PC-9 (cell line): ENCODE measurements at regions not wholly inside any gene's neighbourhood (a gene's known extent, or its start where the extent isn't known, plus 50 kb on each side); places are given as distances from the start of the nearest gene placed in this dataset.

ENCODE experiments used
- BruUV-seq: library from RNA; stranded (reverse); fragments of 400-500 nt; replicated peaks from 2 replicates; lab custom pipeline; 2021; lab: Mats Ljungman, UMichigan
- CTCF ChIA-PET: fragments of 300-600 bp; sonication (Branson Sonifier 250); formaldehyde crosslinking; loops from one replicate; lab custom pipeline; 2022; ENCODE audit warnings: antibody characterized with exemption; lab: Charles Lee
- POLR2A ChIA-PET: fragments of 300-600 bp; sonication (Branson Sonifier 250); formaldehyde crosslinking; loops from one replicate; lab custom pipeline; 2022; ENCODE audit warnings: antibody characterized with exemption; ENCODE audit not compliant: unreplicated experiment; lab: Charles Lee
- DNase-seq, 2 experiments: peaks; one replicate each; pipeline versions ENCODE4 v3.0.0 to v3.0.0-alpha.2; 2015 to 2022; ENCODE audit warnings: mixed read lengths in 1 of 2
- H2AFZ ChIP-seq: fragments of 200-600 bp; sonication (generic); 2 replicates; pipeline ENCODE4 v1.8.1; 2017; ENCODE audit warnings: antibody characterized with exemption
- H3F3A ChIP-seq: fragments of 200-600 bp; sonication (generic); 2 replicates; pipeline ENCODE4 v1.8.1; 2017; ENCODE audit warnings: antibody characterized with exemption, mild to moderate bottlenecking, low read depth; ENCODE audit not compliant: insufficient read depth
- H3K27ac ChIP-seq: fragments of 200-600 bp; sonication (generic); 2 replicates; pipeline ENCODE4 v1.6.1; 2016; ENCODE audit warnings: mixed run types
- H3K27me3 ChIP-seq: fragments of 200-600 bp; sonication (generic); 2 replicates; pipeline ENCODE4 v1.6.1; 2016; ENCODE audit warnings: low read depth, mixed run types; ENCODE audit not compliant: insufficient read depth
- H3K36me3 ChIP-seq: fragments of 200-600 bp; sonication (generic); 2 replicates; pipeline ENCODE4 v1.6.1; 2016; ENCODE audit warnings: low read depth, mixed run types
- H3K4me1 ChIP-seq: fragments of 200-600 bp; sonication (generic); replicated peaks from 2 replicates; pipeline ENCODE4 v1.6.1; 2016; ENCODE audit warnings: mixed run types; ENCODE audit not compliant: insufficient read depth
- H3K4me2 ChIP-seq: fragments of 200-600 bp; sonication (generic); 2 replicates; pipeline ENCODE4 v1.6.1; 2017; ENCODE audit warnings: mixed run types
- H3K4me3 ChIP-seq: fragments of 200-600 bp; sonication (generic); 2 replicates; pipeline ENCODE4 v1.6.1; 2016; ENCODE audit warnings: mixed run types
- H3K79me2 ChIP-seq: fragments of 200-600 bp; sonication (generic); 2 replicates; pipeline ENCODE4 v1.6.1; 2017; ENCODE audit warnings: low read depth, mixed run types
- H3K9me2 ChIP-seq: fragments of 200-600 bp; sonication (generic); 2 replicates; pipeline ENCODE4 v1.8.1; 2017; ENCODE audit warnings: mild to moderate bottlenecking; ENCODE audit not compliant: insufficient read depth
- H3K9me3 ChIP-seq: fragments of 200-600 bp; sonication (generic); 2 replicates; pipeline ENCODE4 v1.8.1; 2016; ENCODE audit warnings: low read depth; ENCODE audit not compliant: insufficient read depth
- H4K20me1 ChIP-seq: fragments of 200-600 bp; sonication (generic); 2 replicates; pipeline ENCODE4 v1.8.1; 2017; ENCODE audit not compliant: insufficient read depth
- CTCF ChIP-seq: fragments of 200-600 bp; sonication (generic); conservative IDR thresholded peaks from 2 replicates; pipeline ENCODE4 v1.6.1; 2017; ENCODE audit warnings: mixed run types, antibody characterized with exemption, mild to moderate bottlenecking, moderate library complexity
- EZH2 ChIP-seq: fragments of 200-600 bp; sonication (generic); IDR thresholded peaks from 2 replicates; pipeline ENCODE4 v1.8.0; 2017; ENCODE audit warnings: antibody characterized with exemption, low read depth
- intact Hi-C: fragments of 100-400 bp; cut with micrococcal nuclease; formaldehyde crosslinking; loops from one replicate; pipeline ENCODE4 v1.10.0; 2022; ENCODE audit not compliant: unreplicated experiment

GRCh38 chr20:4469910-4470309, 216.3 kb upstream of the PRNP start:
- no TSS peak for BruUV-seq
- no peak overlapping the region for H3K4me2 ChIP-seq

GRCh38 chr20:4468114-4468513, 218.1 kb upstream of the PRNP start:
- no peaks in the 10 kb centered on the region for H3K9me3 ChIP-seq
- H3K79me2 ChIP-seq = no peaks in the 10 kb centered on the region
- no peak for DNase-seq
- no peaks in the 10 kb centered on the region for H3K36me3 ChIP-seq
- TF ChIP-seq CTCF (no peak), EZH2 (no peak)
- no peak overlapping the region for H3K4me3 ChIP-seq
- ChIA-PET CTCF (no interaction called here), POLR2A (no interaction called here)
- no peaks in the 10 kb centered on the region for H4K20me1 ChIP-seq
- H3K27me3 ChIP-seq = no peaks in the 10 kb centered on the region
- no peaks in the 10 kb centered on the region for H3K9me2 ChIP-seq
- no peak overlapping the region for H3K27ac ChIP-seq
- no peaks in the 10 kb centered on the region; the same call in 1 of the 2 replicates for H3F3A ChIP-seq
- intact Hi-C loops = no loop called here
- H3K4me1 ChIP-seq = no peaks in the 10 kb centered on the region
- BruUV-seq = no TSS peak
- no peak overlapping the region for H2AFZ ChIP-seq
- no peak overlapping the region for H3K4me2 ChIP-seq

More at GRCh38 chr20:4469910-4470309, 216.3 kb upstream of the PRNP start:
- intact Hi-C loops = no loop called here
- H3F3A ChIP-seq = no peaks in the 10 kb centered on the region; the same call in 1 of the 2 replicates
- H3K27ac ChIP-seq = no peak overlapping the region
- H3K4me3 ChIP-seq = no peak overlapping the region
- DNase-seq = no peak
- H3K27me3 ChIP-seq = no peaks in the 10 kb centered on the region
- CTCF ChIA-PET = no interaction called here
- TF ChIP-seq EZH2 (no peak), CTCF (no peak)
- H3K9me3 ChIP-seq = no peaks in the 10 kb centered on the region
- H2AFZ ChIP-seq = no peak overlapping the region
- POLR2A ChIA-PET = no interaction called here
- no peaks in the 10 kb centered on the region for H4K20me1 ChIP-seq
- H3K79me2 ChIP-seq = no peaks in the 10 kb centered on the region
- H3K9me2 ChIP-seq = no peaks in the 10 kb centered on the region
- no peaks in the 10 kb centered on the region for H3K36me3 ChIP-seq
- no peaks in the 10 kb centered on the region for H3K4me1 ChIP-seq

GRCh38 chr20:4465855-4466545, 216.9 kb upstream of the ADRA1D start:
- H3K4me3 ChIP-seq = no peak overlapping the region
- no peaks in the 10 kb centered on the region for H3K79me2 ChIP-seq
- no peaks in the 10 kb centered on the region for H3K9me2 ChIP-seq
- DNase-seq = peak in 1 of 2 experiments; percentile 77
- intact Hi-C loops = no loop called here
- ChIA-PET POLR2A (no interaction called here), CTCF (no interaction called here)
- no peak overlapping the region for H3K27ac ChIP-seq
- H3F3A ChIP-seq = no peaks in the 10 kb centered on the region; the same call in 1 of the 2 replicates
- no peaks in the 10 kb centered on the region for H3K36me3 ChIP-seq
- H3K27me3 ChIP-seq = no peaks in the 10 kb centered on the region
- no peak overlapping the region for H3K4me2 ChIP-seq
- H4K20me1 ChIP-seq = no peaks in the 10 kb centered on the region
- peaks cover 1% of the 10 kb centered on the region; the same call in 1 of the 2 replicates for H3K9me3 ChIP-seq
- no peaks in the 10 kb centered on the region for H3K4me1 ChIP-seq
- no TSS peak for BruUV-seq
- TF ChIP-seq CTCF = no peak
- TF ChIP-seq EZH2 = no peak
- no peak overlapping the region for H2AFZ ChIP-seq
